Endothelial cell of umbilical vein (primary cell): ENCODE measurements at regions not wholly inside any gene's neighbourhood (a gene's known extent, or its start where the extent isn't known, plus 50 kb on each side); places are given as distances from the start of the nearest gene placed in this dataset.

Experiments
- BruUV-seq: library from RNA; stranded (reverse); fragments of 400-500 nt; replicated peaks from 2 replicates; lab custom pipeline; 2021; lab: Mats Ljungman, UMichigan
- CTCF ChIA-PET: fragments of 300-600, 350-600 bp; sonication (Branson Sonifier 250); formaldehyde crosslinking; loops from one replicate; lab custom pipeline; 2021; ENCODE audit warnings: antibody characterized with exemption, inconsistent platforms; lab: Charles Lee
- POLR2A ChIA-PET: fragments of 300-600, 350-600 bp; sonication (Branson Sonifier 250); formaldehyde crosslinking; loops from one replicate; lab custom pipeline; 2021; ENCODE audit warnings: antibody characterized with exemption, inconsistent platforms; lab: Charles Lee
- DNase-seq: peaks from one replicate; pipeline ENCODE4 v3.0.0-alpha.2; 2011; ENCODE audit warnings: low read depth, low spot score
- FAIRE-seq: peaks from 2 replicates; lab custom pipeline; 2011; peaks lifted over from hg19 to GRCh38; lab: Jason Lieb, UNC
- H2AFZ ChIP-seq: 2 replicates; pipeline ENCODE4 v1.6.0; 2012; ENCODE audit warnings: low read depth, low read length, control low read depth, inconsistent platforms
- H3K27ac ChIP-seq: 2 replicates; pipeline ENCODE4 v1.5.1; 2011; ENCODE audit warnings: low read depth, mild to moderate bottlenecking, control low read depth, low read length, moderate library complexity; ENCODE audit not compliant: insufficient read depth
- H3K27me3 ChIP-seq, 2 experiments: 2 replicates each; pipeline versions ENCODE4 v1.6.0 to v1.6.1; 2011; ENCODE audit warnings: low read length in 2 of 2, mixed read lengths in 1 of 2; ENCODE audit not compliant: control insufficient read depth in 2 of 2, insufficient read depth in 2 of 2
- H3K36me3 ChIP-seq, 2 experiments: 2 replicates in 1 of 2; 3 replicates in 1 of 2; pipeline ENCODE4 v1.5.1; 2011; ENCODE audit warnings: low read length in 2 of 2, mild to moderate bottlenecking in 1 of 2, moderate library complexity in 1 of 2; ENCODE audit not compliant: control insufficient read depth in 2 of 2, insufficient read depth in 2 of 2; ENCODE audit errors: extremely low read depth in 1 of 2
- H3K4me1 ChIP-seq: 3 replicates; pipeline ENCODE4 v1.5.1; 2011; ENCODE audit warnings: mild to moderate bottlenecking, low read length; ENCODE audit not compliant: control insufficient read depth, insufficient read depth; ENCODE audit errors: extremely low read depth
- H3K4me2 ChIP-seq: 2 replicates; pipeline ENCODE4 v1.6.1; 2011; ENCODE audit warnings: low read length, control low read depth, mixed read lengths; ENCODE audit not compliant: insufficient read depth
- H3K4me3 ChIP-seq, 3 experiments: fragments of 200-600 bp in 1 of 3; sonication (generic), shearing (Covaris generic) in 1 of 3; replicated peaks in 1 of 3; 2 replicates each; pipeline ENCODE4 v1.5.1; 2011 to 2016; ENCODE audit warnings: control low read depth in 3 of 3, low read length in 3 of 3, mild to moderate bottlenecking in 2 of 3, inconsistent platforms in 1 of 3, low read depth in 1 of 3, moderate library complexity in 1 of 3; ENCODE audit not compliant: insufficient read depth in 1 of 3
- H3K79me2 ChIP-seq: 2 replicates; pipeline ENCODE4 v1.6.0; 2012; ENCODE audit warnings: low read length, inconsistent platforms; ENCODE audit not compliant: control insufficient read depth, insufficient read depth
- H3K9ac ChIP-seq: replicated peaks from 2 replicates; pipeline ENCODE3; 2011; ENCODE audit warnings: low read length, control low read depth; ENCODE audit not compliant: insufficient read depth; ENCODE audit errors: extremely low read depth
- H3K9me1 ChIP-seq: replicated peaks from 3 replicates; pipeline ENCODE4 v1.6.0; 2011; ENCODE audit warnings: mild to moderate bottlenecking, low read length; ENCODE audit not compliant: control insufficient read depth, insufficient read depth; ENCODE audit errors: extremely low read depth
- H3K9me3 ChIP-seq: replicated peaks from 2 replicates; pipeline ENCODE4 v1.5.1; 2012; ENCODE audit warnings: low read length, inconsistent platforms; ENCODE audit not compliant: control insufficient read depth, insufficient read depth
- H4K20me1 ChIP-seq: replicated peaks from 2 replicates; pipeline ENCODE3; 2011; ENCODE audit warnings: mild to moderate bottlenecking, low read length; ENCODE audit not compliant: control insufficient read depth, insufficient read depth; ENCODE audit errors: extremely low read depth
- EZH2 ChIP-seq: IDR thresholded peaks from 2 replicates; pipeline ENCODE4 v1.6.1; 2012; ENCODE audit warnings: borderline replicate concordance, low read depth, mild to moderate bottlenecking, moderate library complexity, low read length, inconsistent platforms; ENCODE audit not compliant: severe bottlenecking
- FOS ChIP-seq: IDR thresholded peaks from 2 replicates; pipeline ENCODE4 v1.6.1; 2011; ENCODE audit warnings: mild to moderate bottlenecking, low read length, moderate library complexity, borderline replicate concordance; ENCODE audit not compliant: insufficient read depth
- GATA2 ChIP-seq: IDR thresholded peaks from 2 replicates; pipeline ENCODE4 v1.7.0; 2011; ENCODE audit warnings: low read depth, mild to moderate bottlenecking, moderate library complexity, mixed read lengths, low read length; ENCODE audit not compliant: insufficient read length, insufficient read depth
- JUN ChIP-seq: IDR thresholded peaks from 2 replicates; pipeline ENCODE4 v1.6.1; 2011; ENCODE audit warnings: borderline replicate concordance, low read depth; ENCODE audit not compliant: insufficient read length, insufficient read depth
- MYC ChIP-seq: IDR thresholded peaks from one replicate; pipeline ENCODE4 v1.6.1; 2011; ENCODE audit warnings: mild to moderate bottlenecking, low read depth, low read length
- POLR2A ChIP-seq: IDR thresholded peaks from 2 replicates; pipeline ENCODE4 v1.6.1; 2012; ENCODE audit warnings: low read depth, mild to moderate bottlenecking, control low read depth, low read length
- POLR2AphosphoS5 ChIP-seq: IDR thresholded peaks from 2 replicates; pipeline ENCODE4 v1.6.1; 2012; ENCODE audit warnings: low read depth, mild to moderate bottlenecking, control low read depth, low read length, moderate library complexity; ENCODE audit not compliant: insufficient read depth
- dilution Hi-C: fragments of 300-500 bp; cut with MboI; formaldehyde crosslinking; loops from one replicate; pipeline ENCODE4 v1.15.0; 2019; ENCODE audit warnings: low sequenced_read_pairs; ENCODE audit not compliant: extremely low pct_ligation_motif_present
- intact Hi-C: fragments of 100-400 bp; cut with micrococcal nuclease; formaldehyde crosslinking; loops from one replicate; pipeline ENCODE4 v1.10.0; 2022
- TF ChIP-seq, protein P1 (sequence below), 2 donors: IDR thresholded peaks; 1 replicate in 1 of 2; 2 replicates in 1 of 2; pipeline ENCODE4 v1.5.1; 2011; ENCODE audit warnings: low read length in 2 of 2, mild to moderate bottlenecking in 2 of 2, moderate library complexity in 2 of 2, control low read depth in 1 of 2, inconsistent platforms in 1 of 2, low read depth in 1 of 2; ENCODE audit not compliant: insufficient read depth in 1 of 2; ENCODE audit errors: extremely low read depth in 1 of 2
- TF ChIP-seq, protein P2 (sequence below): IDR thresholded peaks from 2 replicates; pipeline ENCODE4 v1.6.1; 2011; ENCODE audit not compliant: insufficient read depth, insufficient read length

DNA sequence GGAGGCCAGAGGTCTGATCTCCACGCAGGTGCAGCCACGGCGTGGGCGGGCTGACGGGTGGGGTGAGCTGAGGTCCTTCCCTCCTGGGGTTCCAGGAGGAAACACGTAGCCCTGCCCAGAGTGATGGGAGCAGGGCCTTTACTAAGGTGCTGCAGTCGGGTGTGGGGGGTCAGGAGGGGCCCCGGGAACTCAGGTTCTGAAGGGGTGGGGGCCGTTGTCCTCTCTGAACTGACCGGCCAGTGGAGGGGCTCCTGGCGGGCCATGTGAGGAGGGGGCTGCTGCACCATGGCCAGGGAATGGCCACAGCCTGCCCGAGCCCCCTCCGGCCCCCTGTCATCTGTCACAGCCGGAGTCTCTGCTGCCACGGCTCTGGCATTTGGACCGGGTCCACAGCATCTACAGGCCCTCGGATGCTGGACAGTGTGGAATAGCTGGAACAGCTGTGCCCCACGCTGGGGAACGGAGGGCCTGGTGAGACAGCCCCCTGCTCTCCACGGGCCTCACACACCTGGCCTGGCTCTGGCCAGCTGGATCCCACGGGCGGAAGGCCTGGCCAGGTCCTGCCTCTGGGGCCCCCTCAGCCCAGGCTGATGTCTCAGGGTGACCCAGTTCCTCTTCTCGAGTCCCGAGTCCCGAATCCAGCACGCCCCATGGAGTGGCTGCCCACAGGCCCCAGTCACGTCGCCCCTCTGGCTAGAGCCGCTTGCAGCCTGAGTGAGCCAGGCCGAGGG, 145.6 kb upstream of the GPC1 start:
- POLR2A ChIA-PET, result no interaction called here

More for the DNA sequence above, 145.6 kb upstream of the GPC1 start:
- dilution Hi-C loops (no loop called here), intact Hi-C loops (no loop called here)
- CTCF ChIA-PET, result no interaction called here
- FAIRE-seq (no peak), DNase-seq (no peak)
- no peaks in the 10 kb centered on the region for H3K27me3 ChIP-seq
- no peak overlapping the region for H2AFZ ChIP-seq
- H3K79me2 ChIP-seq, result no peaks in the 10 kb centered on the region
- no peak overlapping the region for H3K9ac ChIP-seq
- H3K9me3 ChIP-seq, result no peaks in the 10 kb centered on the region
- TF ChIP-seq FOS, result no peak
- TF ChIP-seq POLR2AphosphoS5, result no peak
- no peak for TF ChIP-seq MYC
- no peak for TF ChIP-seq JUN
- no peak for TF ChIP-seq POLR2A
- TF ChIP-seq, protein P1, sequence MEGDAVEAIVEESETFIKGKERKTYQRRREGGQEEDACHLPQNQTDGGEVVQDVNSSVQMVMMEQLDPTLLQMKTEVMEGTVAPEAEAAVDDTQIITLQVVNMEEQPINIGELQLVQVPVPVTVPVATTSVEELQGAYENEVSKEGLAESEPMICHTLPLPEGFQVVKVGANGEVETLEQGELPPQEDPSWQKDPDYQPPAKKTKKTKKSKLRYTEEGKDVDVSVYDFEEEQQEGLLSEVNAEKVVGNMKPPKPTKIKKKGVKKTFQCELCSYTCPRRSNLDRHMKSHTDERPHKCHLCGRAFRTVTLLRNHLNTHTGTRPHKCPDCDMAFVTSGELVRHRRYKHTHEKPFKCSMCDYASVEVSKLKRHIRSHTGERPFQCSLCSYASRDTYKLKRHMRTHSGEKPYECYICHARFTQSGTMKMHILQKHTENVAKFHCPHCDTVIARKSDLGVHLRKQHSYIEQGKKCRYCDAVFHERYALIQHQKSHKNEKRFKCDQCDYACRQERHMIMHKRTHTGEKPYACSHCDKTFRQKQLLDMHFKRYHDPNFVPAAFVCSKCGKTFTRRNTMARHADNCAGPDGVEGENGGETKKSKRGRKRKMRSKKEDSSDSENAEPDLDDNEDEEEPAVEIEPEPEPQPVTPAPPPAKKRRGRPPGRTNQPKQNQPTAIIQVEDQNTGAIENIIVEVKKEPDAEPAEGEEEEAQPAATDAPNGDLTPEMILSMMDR (IDR thresholded peaks at IDR 0.05; ENCODE audit: extremely low read depth in 1 of 2, insufficient read depth in 1 of 2, low read depth in 1 of 2, low read length in 2 of 2), result no peak
- TF ChIP-seq EZH2, result no peak
- no peak for TF ChIP-seq GATA2
- TF ChIP-seq, protein P2, sequence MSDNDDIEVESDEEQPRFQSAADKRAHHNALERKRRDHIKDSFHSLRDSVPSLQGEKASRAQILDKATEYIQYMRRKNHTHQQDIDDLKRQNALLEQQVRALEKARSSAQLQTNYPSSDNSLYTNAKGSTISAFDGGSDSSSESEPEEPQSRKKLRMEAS, result no peak
- no peak overlapping the region for H3K27ac ChIP-seq
- no peaks in the 10 kb centered on the region for H3K36me3 ChIP-seq
- no peak overlapping the region for H3K4me3 ChIP-seq
- no peaks in the 10 kb centered on the region for H3K4me1 ChIP-seq
- no peaks in the 10 kb centered on the region for H4K20me1 ChIP-seq
- no TSS peak for BruUV-seq
- H3K4me2 ChIP-seq, result no peak overlapping the region
- no peaks in the 10 kb centered on the region for H3K9me1 ChIP-seq
